Activated CD4-positive, CD25-positive, alpha-beta regulatory T cell treated with anti-CD3 and anti-CD28 coated beads, Interleukin-2, amount 50 U/mL, for 72 hours (primary cell): ENCODE measurements at regions not wholly inside any gene's neighbourhood (a gene's known extent, or its start where the extent isn't known, plus 50 kb on each side); places are given as distances from the start of the nearest gene placed in this dataset.

ENCODE experiments used
- DNase-seq: peaks from one replicate; pipeline ENCODE4 v3.0.0; 2021

DNA sequence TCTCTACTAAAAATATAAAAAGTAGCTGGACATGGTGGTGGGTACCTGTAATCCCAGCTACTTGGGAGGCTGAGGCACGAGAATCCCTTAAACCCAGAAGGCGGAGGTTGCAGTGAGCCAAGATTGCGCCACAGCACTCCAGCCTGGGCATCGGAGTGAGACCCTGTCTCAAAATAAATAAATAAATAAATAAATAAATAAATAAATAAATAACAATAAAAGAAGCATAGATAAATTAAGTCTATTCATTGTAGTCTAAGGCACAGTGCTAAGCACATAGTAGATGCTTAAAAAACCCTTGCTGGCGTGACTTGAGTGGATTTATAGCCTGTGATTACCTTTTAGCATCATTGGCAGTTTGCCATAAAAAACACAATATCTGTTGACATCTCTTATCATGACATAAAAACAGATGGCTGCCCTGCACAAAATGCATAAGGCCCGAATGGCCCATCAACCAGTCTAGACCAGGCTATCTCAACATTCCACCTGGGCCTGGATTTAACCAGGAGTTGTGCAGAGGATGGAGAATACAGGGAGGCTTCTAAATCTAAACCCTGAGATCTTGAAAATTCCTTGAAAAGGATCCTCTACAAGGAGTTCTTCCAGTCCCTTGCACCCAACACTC lies 94.9 kb downstream of the PRLHR start:
- DNase-seq = no peak

DNA sequence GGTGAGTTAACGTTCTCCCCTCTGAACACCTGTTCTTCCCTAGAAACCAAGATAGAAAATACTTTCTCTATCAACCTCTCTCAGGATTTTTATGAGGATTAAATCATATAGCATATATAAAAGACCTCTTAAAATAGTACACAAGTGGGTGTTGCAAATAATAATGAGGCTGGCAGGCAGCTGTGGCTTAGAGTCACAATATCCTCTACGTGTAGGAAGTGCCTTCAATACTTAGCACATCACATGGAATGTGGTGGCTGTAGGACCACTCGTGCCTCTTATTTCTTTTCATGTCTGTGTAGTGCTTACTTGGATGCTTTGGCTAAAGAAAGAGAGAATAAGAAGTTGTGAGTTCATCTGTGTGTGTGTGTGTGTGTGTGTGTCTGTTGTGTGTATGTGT lies 96.3 kb downstream of the PRLHR start:
- DNase-seq = no peak

DNA sequence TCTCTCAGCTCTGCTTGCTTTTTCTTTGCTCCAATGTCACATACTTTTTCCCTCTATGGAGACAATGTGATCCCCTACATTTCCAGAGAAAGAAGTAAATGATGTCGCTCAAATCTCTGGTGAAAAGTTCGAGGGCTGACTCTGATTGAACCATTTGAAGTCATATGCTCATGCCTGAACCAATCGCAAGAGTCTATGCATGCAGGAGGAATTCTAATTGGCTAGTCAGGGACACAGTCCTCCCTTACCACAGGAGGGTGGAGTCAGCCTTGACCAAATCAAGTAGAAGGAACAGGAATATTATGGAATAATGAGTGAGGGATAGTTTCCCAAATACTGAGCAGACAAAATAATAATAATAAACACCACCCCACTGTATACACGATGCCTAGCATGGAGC lies 96.8 kb downstream of the PRLHR start:
- DNase-seq = no peak

DNA sequence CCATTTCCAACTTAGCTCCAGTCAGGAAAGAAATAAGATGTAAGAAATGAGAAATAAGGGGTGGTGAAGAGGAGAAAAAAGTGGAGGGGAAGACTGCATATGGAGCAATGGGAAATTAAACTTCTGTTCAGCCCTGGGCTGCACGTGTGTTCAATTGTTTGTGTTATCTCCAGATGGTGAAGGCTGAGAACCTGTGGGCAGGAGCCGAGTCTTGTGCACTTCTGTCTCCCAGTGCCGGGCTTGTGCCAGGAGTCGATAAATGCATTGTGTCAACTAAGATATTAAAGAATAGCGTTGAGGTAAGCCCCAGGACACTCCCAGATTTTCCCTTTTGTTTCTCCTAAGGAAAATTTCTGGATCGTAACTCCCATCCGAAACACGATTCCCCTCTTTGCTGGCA lies 98.2 kb downstream of the PRLHR start:
- DNase-seq = no peak

DNA sequence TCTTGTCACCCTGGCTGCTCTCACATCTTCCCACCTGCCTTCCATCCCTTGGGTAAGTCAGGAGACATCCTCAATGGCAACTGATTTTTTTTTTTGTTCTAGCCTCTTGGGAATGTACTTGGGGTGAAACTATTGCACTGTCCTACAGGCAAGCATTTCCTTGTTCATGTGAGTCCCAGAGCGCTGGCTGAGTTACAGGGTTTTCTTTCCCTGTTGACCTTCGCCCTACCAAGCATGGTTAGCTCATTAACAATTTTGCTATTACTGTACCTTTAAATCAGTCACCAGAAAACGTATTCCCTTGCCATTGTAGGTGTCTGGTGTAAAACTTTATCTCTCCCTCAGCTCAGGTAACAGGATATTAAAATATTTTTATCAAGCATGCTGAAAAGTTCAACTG lies 98.9 kb downstream of the PRLHR start:
- no peak for DNase-seq

DNA sequence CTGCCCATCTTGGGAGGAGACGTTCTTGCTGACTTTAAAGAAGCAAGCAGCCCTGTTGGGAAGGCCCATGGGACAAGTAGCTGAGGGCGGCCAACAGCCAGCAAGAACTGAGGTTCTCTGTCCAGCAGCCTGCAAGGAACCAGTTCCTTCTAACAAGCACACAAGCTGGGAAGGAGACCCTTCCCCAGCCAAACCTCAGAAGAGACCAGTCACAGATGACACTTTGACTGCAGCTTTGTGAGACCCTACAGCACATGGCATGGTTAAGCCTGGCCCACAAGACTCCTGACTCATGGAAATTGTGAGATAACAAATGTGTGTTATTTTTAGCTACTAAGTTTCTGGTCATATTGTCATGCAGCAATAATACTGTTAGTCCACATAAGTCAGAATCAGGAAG lies 99.9 kb downstream of the PRLHR start:
- DNase-seq = no peak

DNA sequence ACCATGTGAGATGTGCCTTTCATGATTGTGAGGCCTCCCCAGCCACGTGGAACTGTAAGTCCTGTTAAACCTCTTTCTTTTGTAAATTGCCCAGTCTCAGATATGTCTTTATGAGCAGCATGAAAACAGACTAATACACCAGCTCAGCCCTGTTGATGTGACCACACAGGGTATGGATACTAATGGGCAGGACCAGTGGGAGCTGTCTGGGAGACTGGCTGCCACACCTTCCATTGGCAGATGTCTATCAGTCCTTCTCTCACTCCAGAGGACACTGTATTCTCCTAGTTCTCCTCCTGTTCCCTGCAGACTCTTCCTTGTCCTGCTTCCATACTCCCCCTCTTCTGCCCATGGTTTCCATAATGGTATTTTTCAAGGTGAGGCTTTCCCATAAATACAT lies 104.4 kb downstream of the PRLHR start:
- DNase-seq = no peak

DNA sequence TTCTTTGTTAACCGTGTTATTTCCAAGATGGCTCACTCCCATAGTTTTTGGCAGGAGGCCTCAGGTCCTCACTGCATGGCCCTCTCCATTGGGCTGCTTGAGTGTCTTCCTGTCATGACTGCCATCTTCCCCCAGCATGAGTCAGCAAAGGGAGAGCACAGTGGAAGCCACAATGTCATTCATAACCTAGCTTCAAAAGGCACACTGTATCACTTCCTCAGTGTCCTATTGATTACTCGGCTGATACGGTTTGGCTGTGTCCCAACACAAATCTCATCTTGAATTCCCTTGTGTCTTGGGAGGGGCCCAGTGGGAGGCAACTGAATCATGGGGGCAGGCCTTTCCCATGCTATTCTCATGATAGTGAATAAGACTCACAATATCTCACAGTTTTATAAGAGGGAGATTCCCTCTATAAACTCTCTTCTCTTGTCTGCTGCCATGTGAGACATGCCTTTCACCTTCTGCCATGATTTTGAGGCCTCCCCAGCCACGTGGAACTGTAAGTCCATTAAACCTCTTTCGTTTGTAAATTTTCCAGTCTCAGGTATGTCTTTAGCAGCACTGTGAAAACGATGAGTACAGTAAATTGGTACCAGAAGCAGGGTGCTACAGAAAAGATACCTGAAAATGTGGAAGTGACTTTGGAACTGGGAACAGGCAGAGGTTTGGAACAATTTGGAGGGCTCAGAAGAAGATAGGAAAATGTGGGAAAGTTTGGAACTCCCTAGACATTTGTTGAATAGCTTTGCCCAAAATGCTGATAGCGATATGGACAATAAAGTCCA lies 106.5 kb downstream of the PRLHR start:
- no peak for DNase-seq

DNA sequence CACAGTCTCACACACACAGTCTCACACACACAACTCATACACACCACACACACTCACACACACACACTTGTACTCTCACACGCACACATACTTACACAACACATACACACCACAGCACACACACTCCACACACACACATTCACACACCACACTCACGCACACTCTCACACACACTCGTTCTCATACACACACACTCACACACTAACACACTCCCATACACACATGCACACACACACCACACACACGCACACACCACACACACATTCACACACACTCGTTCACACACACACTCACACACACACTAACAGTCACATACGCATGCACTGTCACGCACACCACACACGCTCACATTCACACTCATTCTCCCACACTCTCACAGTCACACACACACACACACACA lies 109.8 kb downstream of the PRLHR start:
- DNase-seq = no peak

DNA sequence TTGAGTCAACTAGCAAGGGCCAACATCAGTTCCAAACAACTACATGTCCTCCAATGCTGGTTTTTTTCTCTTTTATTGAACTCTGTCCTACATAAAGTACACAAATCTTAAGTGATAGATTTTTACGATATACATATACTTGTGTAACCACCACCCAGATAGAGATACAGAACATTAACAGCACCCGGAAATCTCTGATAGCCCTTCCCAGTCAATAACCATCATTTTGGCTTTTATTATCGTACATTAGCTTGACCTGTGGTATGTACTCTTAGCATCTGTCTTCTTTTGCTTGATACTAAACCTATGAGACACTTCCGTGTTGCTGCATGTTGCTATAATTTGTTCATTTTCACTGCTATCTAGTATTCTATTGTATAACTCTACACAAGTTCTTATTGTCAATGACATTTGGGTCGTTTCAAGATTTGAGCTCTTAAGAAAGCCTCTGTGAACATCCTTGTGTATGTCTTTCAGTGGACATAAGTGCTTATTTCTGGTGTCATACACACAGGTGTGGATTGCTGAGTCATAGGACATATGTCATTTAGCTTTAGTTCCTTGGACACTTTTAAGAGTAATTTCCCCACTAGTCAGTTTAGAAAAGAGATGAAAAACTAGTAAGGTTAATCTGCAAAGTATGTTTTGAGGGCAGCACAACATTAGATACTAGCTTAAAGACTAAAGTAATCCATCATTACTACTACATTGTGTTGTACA lies 111.1 kb downstream of the PRLHR start:
- no peak for DNase-seq

DNA sequence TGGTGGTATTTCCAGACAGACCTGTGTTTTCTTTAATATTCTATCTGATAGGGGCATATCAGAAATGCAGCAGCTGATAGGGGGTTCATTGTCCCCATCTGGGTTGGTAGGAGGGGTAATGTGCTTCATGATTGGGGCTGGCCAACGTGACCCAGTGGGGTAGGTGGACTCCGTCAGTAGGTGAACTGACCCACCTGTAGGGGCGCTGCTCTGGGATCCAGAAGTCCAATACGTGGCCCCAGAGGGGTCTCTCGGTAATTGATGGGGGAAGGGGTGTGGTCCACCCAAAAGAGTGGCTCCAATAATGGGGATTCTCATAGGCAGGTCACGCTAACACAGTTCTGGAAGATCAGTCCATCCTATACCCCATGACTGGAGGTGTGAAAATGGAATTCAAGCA lies 112.0 kb downstream of the PRLHR start:
- no peak for DNase-seq

DNA sequence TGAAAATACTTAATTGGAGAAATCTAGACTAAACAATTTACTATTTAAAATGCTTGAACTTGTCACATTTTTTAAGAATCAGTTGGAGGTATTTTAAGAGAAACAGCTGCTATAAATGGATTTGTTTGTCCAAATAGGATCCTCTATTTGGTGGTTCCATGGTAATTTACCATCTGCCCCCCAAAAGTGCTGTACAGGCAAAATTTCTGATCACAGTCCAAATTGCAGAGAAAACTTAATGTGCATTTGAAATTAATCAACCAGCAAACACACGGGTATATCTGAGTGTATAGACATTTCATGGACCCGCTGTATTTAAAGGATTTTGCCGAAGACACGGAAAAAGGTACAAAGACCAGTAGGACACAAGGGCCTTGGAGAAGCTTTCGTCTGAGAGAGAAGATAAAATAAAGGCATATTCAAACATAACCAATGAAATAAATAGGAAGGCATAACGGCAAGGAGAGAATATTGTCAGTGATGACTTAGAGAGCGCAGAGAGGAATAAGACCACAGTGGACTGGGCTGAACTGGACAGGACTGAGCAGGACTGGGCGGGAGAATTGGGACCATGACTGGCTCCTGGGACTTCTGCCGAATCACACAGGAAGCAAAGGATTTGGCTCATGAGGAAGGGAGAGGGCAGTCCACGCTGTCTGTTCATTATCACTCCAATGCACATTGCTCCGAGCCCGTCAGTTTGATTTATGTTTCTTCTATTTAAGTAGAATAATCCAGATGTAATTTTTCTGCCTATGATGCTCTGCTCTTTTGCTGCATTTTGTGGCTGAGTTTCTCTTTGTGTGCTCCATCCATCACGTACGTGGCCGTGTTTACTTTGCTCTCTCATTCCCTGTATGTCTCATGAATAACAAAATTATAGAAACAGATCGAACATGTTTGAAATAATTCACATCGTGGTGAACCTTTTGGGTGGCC lies 112.8 kb downstream of the PRLHR start:
- DNase-seq = no peak

DNA sequence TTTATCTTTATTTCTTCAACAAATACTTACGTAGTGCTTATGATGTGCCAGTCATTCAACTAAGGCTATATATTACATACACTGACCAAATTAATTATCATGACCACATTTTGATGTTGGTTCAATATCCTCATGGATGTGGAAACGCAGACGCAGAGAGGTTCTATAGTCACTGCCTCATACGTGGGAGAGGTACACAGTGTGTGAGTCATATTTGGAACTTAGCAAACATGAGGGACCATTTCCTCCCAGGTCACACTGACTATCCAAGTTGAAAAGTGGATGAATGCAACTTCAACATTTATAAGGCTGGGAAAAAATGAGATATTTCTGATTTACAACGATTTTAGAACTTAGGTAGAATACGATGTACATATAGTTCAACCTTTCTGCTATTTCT lies 113.6 kb downstream of the PRLHR start:
- DNase-seq = no peak

DNA sequence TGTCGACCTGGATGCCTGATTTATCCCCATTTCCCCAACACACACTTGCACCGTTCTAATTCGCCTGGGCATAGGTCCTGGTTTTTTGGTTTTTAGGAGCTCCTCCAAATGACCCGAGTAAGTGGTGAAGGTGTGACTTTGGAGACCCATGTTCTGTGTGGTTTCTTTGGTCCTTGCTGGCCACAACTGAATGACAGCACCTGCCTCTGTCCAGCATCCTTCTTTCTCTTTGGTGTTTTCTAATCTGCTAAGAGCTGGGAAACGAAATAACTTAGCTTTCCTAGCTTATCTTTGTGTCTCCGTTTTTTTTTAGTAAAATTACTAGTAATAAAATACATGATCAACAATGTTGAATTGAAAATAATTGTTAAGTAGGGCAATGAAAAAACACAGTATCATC lies 120.2 kb downstream of the PRLHR start:
- DNase-seq = no peak

DNA sequence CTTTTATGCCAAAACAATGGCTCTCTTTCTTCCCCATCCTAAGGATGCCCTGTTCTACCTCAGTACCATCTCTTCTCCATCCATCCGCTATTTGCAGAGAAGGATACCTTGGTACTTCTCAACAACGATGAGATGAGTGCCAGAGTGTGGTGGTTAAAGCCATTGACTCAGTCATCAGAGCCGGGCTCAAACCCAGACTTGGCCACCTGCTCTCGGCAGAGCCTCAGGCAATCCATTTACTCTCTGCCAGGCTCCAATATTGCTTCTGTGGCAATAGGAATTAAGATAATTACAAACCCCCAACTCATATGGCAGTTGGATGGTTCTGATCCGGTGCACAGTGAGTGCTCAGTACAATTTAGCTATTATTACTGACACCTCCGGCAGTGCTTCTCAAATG lies 121.3 kb downstream of the PRLHR start:
- no peak for DNase-seq

DNA sequence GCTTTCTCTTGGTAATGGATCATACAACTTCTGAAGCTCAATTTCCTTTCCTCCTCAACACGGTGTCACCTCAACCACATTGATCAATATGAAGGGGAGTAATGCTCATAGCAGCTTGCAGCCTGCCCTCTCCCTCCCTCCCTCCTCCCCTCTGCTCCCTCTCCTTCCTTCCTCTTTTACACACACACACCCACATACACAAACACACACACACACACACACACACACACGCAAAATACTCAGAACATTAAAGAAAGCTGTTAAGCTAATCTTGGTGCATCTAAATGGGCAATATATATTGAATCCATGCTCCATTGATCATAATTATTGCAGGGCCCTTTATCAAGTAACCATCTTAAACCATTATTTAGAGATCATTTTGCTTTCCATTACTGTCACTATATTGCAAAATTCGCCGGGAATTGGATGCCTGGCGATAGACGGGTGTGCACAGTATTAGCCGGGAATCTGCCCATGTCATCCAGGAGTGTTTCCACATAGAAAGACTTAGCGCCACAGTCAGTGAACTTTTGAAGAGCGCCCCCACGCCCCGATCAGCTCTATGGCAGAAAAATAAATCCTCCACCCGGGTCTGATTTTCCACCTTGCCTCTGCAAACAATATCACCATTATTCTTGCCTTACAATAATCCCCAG lies 122.0 kb downstream of the PRLHR start:
- no peak for DNase-seq

DNA sequence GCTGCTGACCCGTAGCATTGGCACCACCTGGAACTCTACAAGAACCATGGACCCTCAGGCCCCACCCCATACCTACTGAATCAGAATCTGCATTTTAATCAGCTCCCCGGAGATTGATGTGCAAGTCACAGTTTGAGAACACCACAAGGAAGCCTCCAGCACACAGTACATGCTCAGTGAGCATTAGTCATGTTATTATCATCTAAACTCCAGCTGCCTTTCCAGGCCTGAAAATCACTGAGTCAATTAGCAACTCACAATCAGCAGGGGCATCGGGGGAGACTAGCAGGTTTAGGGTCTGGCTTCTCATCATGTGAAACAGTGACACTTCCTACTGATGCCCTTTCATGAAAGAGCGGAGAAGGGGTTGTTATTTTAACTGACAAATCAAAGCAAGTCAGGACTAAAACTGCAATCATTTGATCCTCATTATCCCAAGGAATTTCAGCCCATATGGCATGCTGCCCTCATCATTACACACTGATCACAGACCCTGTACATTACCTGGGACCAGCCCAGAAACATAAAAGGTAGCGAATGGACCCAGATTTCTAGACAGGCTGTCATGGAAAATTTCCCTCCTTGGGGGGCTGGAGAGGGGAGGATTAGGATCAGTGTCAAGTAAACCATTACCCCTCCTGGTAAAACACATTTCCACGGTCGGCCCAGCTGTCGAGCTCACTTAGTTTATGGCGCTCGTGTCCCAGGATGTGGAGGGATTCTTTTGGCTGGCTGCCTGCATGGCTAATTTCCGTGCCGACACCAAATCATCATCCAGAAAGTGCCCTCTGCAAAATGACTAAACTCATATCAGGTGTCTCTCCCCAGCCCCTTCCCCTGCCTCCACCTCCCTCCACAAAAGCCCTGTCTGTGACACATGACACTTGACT lies 122.8 kb downstream of the PRLHR start:
- DNase-seq = no peak

DNA sequence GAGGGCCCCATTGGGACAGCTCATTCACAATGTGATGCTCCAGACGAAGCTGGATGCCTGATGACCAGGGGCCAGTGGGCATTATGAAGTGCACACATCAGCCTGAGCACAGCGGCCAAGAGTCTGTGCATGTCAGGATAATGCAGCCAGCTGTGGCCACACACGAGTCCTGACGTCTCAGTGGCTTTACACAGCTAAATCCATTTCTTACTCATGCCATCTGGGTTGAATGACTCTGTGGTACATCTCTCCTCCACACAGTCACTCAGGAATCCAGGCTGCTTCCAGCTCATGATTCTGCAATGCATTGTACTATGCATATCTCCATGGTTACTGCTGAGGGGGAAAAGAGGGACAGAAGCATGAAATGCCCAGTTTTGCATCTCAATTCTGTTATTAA lies 123.6 kb downstream of the PRLHR start:
- no peak for DNase-seq

DNA sequence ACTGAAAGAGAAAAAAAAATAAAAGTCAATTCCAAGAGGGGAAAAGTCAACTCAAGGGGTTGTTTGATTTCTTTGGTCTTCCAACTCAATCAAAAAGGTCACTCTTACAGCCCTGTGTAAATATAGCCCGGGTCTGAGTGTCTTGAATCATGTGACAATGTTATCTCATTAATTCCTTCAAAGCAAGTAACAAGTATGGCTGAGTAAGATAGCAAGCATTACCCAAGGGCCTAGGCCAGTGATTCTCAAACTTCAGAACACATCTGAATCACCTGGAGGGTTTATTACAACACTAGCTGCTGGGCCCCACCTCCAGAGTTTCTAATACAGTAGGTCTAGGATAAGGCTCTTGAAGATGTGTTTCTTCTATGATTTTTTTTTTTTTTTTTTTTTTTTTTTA lies 125.0 kb downstream of the PRLHR start:
- DNase-seq = no peak

DNA sequence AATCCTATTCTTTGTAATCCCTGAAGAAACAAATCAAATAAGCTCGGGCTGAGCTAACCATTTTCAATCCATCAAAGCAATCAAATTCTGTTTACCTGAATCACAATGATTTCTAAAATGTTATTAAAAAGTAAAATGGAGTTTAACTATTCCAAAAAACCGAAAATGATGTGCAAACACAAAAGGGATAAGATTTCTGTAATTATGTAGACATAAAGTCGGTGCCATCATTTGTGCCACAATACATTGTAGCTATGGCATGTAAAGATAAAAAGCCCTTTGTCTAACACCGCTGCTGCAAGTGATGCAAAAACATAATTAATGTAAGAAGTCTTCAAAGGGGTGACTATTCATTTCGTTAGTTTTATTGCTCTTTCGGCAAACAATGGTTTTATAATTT lies 125.1 kb upstream of the FAM204A start:
- DNase-seq = no peak

DNA sequence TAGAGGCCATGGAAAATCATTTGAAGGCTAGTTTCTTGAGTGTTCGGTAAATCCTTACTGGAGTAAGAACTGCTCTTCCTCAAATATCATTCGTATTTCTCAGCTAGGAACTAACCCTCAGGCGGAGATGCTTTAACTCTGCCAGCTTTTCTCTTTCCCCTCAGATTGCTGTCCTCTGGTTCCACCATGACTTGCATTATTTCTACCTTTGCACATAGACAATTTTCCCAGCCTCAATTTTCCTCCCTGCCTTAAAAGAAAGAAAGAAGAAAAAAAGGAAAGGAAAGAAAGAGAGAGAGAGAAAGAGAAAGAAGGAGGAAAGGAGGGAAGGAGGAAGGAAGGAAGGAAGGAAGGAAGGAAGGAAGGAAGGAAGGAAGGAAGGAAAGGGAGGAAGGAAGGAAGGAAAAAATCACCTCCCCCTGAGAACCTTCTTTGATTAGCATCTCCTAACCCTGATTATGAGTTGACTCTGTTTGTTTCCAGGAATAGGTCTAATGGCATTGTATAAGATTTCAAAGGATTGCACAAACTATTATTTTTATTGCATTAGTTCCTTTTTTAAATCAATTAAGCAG lies 123.3 kb upstream of the FAM204A start:
- DNase-seq = no peak
